Kidney glomerular epithelial cell (primary cell): ENCODE measurements at regions not wholly inside any gene's neighbourhood (a gene's known extent, or its start where the extent isn't known, plus 50 kb on each side); places are given as distances from the start of the nearest gene placed in this dataset.

Experiments
- DNase-seq: peaks from one replicate; lab custom pipeline; 2025; lab: John Stamatoyannopoulos, UW

GRCh38 chr12:108037960-108038359, 91.1 kb upstream of the WSCD2 start:
- DNase-seq = no peak

GRCh38 chr12:108039794-108040193, 89.3 kb upstream of the WSCD2 start:
- DNase-seq = no peak

- no peak for DNase-seq
Observed at GRCh38 chr12:108040947-108041346, 88.1 kb upstream of the WSCD2 start.

GRCh38 chr12:108043286-108043685, 85.8 kb upstream of the WSCD2 start:
- DNase-seq = no peak

GRCh38 chr12:108043750-108044533, 85.1 kb upstream of the WSCD2 start:
- DNase-seq = no peak

- no peak for DNase-seq
Observed at GRCh38 chr12:108046135-108046534, 83.0 kb upstream of the WSCD2 start.

- no peak for DNase-seq
Observed at GRCh38 chr12:108046650-108047049, 82.4 kb upstream of the WSCD2 start.

- DNase-seq = no peak
Observed at GRCh38 chr12:108047071-108047550, 82.0 kb upstream of the WSCD2 start.

GRCh38 chr12:108048686-108049085, 80.4 kb upstream of the WSCD2 start:
- DNase-seq = no peak

- no peak for DNase-seq
Observed at GRCh38 chr12:108050696-108051095, 78.4 kb upstream of the WSCD2 start.

GRCh38 chr12:108052260-108052659, 76.8 kb upstream of the WSCD2 start:
- no peak for DNase-seq

GRCh38 chr12:108053512-108053911, 75.6 kb upstream of the WSCD2 start:
- no peak for DNase-seq

GRCh38 chr12:108054496-108054895, 74.6 kb upstream of the WSCD2 start:
- no peak for DNase-seq

GRCh38 chr12:108055141-108055540, 73.9 kb upstream of the WSCD2 start:
- DNase-seq = no peak

GRCh38 chr12:108060067-108060466, 69.0 kb upstream of the WSCD2 start:
- DNase-seq = no peak

- no peak for DNase-seq
Observed at GRCh38 chr12:108060903-108061302, 68.2 kb upstream of the WSCD2 start.

- no peak for DNase-seq
Observed at GRCh38 chr12:108063192-108063591, 65.9 kb upstream of the WSCD2 start.

GRCh38 chr12:108065069-108065468, 64.0 kb upstream of the WSCD2 start:
- DNase-seq = no peak

- no peak for DNase-seq
Observed at GRCh38 chr12:108066583-108067577, 62.2 kb upstream of the WSCD2 start.

GRCh38 chr12:108069651-108070165, 59.4 kb upstream of the WSCD2 start:
- DNase-seq = no peak

- no peak for DNase-seq
Observed at GRCh38 chr12:108075561-108075960, 53.5 kb upstream of the WSCD2 start.

- no peak for DNase-seq
Observed at GRCh38 chr12:108076556-108076955, 52.5 kb upstream of the WSCD2 start.

- no peak for DNase-seq
Observed at GRCh38 chr12:108078428-108078827, 50.7 kb upstream of the WSCD2 start.
